Umbilical cord (tissue), 1 donor: ENCODE measurements at regions not wholly inside any gene's neighbourhood (a gene's known extent, or its start where the extent isn't known, plus 50 kb on each side); places are given as distances from the start of the nearest gene placed in this dataset.
"Not testable (repeated sequence)": the region's sequence is repeated elsewhere in the genome, so short reads cannot be mapped to it uniquely, and the experiment has no call there.

Experiments
- DNase-seq: peaks from one replicate; pipeline ENCODE4 v3.0.0-alpha.2; 2015; ENCODE audit warnings: low spot score

DNA sequence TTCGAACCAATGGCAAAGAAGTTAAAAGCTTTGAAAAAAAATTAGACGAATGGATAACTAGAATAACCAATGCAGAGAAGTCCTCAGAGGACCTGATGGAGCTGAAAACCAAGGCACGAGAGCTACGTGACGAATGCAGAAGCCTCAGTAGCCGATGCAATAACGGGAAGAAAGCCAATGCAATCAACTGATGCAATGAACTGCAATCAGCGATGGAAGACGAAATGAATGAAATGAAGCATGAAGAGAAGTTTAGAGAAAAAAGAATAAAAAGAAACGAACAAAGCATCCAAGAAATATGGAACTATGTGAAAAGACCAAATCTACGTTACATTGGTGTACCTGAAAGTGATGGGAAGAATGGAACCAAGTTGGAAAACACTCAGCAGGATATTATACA is 52.6 kb upstream of the MRPS30 start:
- DNase-seq, result not testable (repeated sequence)

DNA sequence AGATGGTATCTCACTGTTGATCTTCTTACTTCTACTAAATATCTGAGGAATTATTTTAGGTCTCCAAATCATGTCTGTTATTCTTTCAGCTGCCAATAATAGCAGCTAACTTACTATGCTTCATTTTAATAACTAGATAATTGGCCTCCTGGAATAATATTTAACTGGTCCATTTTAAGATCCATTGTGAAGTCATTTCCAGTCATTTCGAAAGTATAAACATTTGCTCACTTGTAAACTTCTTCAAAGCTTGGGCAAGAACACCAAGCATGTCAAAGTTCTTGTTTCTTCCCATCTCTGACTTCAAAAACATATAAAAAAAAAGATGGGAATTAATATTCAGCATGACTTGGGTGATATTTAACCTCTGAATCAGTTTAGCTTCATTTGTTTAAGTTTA is 61.4 kb upstream of the MRPS30 start:
- no peak for DNase-seq

DNA sequence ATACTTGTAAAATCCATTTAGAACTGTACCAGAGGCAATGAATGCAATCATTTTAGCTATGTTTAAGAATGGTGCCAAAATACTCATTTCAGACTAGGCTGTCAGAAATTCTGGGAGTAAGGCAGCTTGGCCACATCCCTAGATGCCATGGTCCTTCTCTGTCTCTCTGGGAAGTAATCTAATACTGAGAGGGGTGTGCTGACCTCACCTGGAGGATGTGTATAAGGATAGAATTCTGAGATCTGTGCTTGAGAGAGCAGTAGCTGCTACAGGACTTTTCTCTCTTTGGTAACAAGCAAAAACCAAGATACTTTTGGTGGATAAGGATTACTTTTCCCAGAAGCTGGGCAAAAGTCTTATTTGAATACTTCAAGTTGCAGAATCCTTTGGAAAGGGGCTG is 68.1 kb upstream of the MRPS30 start:
- DNase-seq, result no peak

DNA sequence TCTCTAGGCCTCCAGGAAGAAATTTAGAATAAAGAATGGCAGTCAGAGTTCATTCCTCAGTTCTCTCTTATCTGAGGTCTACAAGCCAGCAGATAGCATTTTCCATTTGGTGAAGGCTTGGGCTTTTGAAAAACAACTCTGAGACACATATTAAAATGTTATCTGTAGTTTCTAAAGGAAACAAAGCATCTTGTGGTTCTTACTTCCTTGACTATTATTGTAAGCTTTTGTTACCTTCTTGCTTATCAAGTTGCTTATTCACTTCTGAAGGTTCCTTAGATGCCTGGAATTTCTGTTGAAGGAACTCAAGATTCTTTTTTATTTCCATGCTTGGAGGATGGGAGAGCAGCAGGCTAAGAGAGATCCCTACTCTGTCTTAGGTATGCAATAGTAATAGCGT is 79.2 kb upstream of the MRPS30 start:
- no peak for DNase-seq

DNA sequence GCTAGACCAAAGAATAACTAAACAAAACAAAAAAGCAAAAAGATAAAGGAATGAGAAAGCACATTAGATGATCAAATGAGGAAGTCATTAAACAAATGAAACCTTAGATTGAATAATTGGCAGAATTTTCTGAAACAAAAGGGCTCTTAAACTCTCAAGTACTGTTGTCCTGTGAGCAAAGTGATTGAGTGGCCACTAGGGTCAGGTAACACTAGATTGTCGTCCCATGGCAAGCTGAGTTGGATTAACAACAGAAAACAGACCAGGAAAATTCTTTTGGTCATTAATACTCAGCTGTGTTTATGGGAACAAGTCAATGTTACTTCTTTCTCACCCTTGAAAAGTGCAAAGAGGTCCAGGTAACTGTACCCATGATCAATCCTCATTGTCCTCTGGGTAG is 81.6 kb upstream of the MRPS30 start:
- DNase-seq, result no peak

DNA sequence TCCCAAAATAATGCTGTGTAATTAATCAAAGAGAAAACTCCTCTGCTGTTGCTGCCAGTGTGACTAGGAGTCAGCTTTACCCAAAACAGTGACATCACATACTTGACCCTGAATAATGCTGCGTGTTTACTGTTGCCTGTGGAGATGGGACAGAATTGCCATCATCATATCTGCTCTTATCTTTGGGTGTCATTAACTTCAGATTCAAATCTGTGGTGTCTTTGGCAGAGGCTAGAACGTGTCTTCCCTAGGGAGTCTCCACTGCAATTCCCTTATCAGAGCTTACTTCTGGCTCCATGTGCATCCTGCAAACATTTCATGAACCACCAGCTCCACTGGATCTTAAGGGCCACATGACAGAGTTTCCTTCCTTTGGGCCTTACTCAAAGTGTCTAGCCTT is 88.9 kb upstream of the MRPS30 start:
- DNase-seq, result no peak

DNA sequence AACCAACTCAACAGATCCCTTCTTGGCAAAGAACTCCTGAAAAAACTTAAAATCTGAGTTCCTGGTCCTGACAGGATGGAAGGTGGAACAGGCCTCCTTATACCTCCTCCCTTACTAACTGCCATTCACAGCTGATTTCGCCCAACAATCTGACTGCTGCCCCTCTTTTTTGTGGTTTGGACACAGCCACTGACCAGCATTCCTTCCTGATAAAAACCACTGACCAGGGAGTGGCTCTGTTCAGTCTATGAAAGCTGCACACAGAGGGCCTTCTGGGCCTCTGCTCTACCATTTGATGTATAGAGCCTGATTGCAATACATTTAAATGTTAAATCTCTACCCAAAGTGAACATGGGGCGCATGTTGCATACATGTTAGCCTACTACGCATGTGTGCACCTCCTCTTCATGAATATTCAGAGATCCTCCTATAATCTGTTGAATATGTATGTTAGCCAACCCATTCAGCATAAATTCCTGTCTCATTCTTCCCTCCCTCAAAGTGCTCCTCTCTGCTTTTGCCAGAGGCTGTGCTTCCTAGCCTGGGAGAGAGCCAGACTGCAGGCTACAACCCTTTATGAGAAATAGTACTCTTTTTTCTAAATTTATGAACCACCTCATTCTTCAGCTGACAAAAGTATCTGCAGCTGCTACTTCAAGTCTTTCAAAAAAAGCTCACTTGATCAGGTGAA is 93.7 kb upstream of the MRPS30 start:
- peak; percentile 18 for DNase-seq

DNA sequence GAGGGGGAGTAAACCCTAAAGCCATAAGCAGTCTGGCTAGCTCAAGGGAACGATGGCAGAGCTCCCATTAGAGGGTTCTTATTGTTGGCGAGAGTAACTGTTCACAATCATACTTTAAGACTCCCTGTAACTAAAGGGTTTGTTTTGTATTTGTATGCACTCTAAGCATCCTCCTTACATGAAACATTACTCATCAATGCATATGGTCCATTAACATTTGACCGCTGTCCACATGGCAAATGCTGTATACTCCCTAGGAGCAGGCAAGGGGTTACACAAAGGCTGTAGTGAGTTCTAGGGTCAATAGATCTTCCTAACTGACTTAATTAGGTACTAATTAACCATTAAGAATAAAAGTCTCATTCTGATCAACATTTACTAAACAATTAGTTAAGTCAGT is 95.3 kb upstream of the MRPS30 start:
- peak; percentile 51 for DNase-seq

DNA sequence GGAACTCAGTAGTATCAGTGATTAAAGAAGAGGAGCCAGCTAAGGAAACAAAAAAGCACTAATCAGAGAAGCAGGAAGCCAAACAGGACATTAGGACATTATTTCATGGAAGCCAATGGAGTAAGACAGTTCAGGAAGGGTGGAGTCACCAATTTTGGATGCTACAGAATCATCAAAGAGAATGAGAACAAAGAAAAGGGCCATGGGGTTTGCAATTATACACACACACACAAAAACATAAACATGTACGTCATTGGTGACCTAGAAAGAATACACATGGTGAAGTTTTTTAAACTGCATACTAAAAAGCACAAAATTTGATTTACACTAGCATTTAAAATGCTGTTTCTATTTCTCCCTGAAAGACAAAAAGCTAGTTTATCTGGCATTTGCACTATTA is 96.8 kb upstream of the MRPS30 start:
- peak; percentile 28 for DNase-seq

DNA sequence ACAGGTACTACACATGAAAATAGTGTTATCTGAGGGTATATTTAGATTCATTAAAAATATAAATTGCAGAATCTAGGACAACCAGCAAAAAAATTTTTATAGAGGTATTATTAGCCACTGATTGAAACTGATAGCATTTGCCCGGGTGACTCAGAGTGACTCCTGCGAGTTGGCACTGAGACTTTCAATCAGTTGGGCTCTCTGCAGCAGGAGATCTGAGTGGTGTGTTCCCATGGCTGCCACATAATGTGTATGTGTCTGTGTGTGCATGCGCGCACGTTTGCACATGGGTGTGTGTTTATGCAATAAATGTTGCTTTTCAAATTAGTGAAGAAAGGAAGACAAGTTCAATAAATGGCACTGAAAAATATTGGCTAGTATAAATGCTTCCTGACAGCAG is 100.1 kb upstream of the MRPS30 start:
- no peak for DNase-seq

DNA sequence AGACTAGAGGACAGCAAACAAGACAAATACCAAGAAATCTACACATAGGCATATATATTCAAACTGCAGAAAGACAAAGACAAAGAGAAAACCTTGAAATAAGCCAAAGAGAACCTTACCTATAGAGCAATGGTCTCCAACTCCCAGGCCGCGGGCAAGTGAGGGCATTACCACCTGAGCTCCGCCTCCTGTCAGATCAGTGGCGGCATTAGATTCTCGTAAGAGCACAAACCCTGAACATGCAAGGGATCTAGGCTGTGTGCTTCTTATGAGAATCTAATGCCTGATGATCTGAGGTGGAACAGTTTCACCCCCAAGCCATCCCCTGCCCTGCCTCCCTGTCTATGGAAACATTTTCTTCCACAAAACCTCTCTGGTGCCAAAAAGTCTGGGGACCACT is 101.0 kb upstream of the MRPS30 start:
- no peak for DNase-seq

DNA sequence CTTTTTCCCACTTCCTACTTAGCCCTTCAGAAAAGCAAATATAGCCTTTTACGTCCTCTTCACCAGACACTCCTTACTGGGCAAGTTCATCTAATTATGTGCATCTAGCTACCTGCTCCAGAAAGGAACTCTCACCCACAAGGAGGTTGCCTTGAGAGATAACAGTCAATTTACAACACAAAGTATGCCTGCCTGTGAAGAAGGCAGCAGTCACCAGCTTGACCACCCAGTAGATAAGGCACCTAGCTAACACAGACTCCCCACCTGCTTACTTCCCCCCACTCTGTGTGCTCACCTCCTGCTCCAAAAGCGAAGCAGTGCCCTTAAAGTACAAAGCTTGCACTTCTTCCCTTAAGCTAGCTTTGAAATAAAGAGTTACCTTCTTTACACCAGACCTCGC is 111.7 kb upstream of the MRPS30 start:
- DNase-seq, result no peak

DNA sequence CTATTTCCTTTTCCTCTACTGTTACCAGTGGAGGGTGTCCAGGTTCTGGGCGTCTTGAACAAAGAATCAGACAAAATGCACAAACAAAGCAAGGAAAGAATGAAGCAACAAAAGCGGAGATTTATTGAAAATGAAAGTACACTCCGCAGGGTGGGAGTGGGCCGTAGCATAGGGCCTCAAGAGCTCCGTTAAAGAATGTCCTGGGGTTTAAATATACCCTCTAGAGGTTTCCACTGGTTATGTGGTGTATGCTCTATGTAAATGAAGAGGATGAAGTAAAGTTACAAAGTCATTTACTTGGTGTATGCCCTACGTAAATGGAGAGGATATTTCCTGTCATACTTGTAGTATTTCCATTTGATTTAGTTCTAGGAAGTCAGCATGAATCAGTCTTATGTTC is 113.5 kb upstream of the MRPS30 start:
- no peak for DNase-seq

DNA sequence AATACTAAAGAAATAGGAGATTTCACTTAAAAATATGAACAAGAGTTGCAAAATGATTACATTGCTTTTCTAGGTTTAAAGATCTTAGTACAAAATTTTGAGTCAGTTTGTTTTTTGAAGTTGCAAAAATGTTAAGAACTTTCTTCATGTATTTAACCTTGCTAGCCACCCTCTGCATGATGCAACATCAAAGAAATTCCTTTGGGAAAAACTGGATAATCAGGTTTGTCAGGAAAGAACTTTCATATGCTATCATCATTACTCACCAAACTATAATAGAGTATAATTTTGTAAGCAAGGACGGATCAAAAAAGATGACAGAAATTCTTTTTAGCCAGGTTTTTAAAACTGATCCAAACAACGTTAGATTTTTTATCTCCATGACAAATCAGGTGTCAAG is 116.9 kb upstream of the MRPS30 start:
- DNase-seq, result no peak

DNA sequence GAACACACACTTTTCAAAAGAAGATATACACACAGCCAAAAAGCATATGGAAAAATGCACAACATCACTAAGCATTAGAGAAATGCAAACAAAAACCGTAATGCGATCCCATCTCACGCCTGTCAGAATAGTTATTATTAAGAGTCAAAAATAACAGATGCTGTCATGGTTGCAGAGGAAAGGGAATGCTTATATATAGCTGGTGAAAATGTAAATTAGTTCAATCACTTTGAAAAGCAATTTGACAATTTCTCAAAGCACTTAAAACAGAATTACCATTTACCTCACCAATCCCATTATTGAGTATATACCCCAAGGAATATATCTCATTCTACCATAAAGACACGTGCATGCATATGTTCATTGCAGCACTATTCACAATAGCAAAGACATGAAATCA is 126.8 kb upstream of the MRPS30 start:
- no peak for DNase-seq

DNA sequence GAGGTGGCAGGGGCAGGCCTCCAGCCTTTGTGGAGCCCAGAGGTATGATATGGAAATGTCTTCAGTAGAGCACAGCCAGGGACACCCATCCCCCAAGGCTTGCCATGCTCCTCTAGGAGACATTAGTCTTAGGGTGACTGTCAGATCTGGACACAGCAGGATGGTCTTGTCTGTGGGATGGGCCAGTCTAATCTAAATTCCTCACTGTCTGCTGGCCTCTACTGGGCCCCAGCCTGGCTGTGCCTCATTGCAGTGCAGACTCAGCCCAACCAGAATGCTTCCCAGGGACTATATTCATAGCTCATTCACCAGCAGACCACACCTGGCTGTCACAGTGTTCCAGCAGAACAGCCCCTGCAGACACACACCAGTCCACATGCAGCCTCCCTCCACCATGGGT is 129.5 kb upstream of the MRPS30 start:
- no peak for DNase-seq

DNA sequence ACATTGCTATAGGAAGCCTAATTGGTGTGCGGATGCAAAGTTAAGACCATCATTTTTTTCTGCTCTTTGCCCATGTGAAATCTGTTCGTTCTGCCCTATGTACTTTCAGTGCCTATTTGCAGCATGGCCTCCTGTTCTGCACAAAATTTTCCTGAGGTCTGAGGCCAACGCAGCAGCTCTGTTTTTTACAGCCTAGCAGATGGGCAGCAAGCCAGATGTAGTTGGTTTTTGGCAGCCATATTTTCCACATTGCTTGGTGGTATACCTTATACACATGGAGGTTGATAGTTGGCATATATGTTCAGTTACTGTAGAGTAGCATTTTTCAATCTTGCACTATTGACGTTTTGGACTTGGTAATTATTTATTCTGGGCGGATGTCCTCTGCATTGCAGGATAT is 133.5 kb upstream of the MRPS30 start:
- DNase-seq, result no peak

DNA sequence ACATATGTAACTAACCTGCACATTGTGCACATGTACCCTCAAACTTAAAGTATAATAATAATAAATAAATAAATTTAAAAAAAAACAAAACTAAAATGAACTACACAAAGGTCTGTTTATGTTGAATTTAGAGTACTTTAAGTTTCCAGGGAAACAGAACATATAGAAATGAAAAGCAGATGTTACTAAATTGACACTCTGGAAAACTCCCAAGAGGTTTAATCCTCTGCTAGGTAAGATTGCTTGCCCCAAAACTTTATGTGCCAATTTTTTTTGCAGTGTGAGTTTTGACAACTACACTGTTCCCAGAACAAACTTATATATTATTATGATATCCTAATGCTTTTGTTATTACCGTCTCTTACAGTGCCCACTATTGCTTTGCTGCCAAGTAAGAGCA is 134.3 kb upstream of the MRPS30 start:
- no peak for DNase-seq

DNA sequence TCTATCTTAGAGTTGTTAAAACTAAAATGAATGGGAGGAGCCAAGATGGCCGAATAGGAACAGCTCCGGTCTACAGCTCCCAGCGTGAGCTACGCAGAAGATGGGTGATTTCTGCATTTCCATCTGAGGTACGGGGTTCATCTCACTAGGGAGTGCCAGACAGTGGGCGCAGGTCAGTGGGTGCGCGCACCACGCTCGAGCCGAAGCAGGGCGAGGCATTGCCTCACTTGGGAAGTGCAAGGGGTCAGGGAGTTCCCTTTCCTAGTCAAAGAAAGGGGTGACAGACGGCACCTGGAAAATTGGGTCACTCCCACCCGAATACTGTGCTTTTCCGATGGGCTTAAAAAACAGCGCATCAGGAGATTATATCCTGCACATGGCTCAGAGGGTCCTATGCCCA is 140.3 kb upstream of the MRPS30 start:
- DNase-seq, result not testable (repeated sequence)

DNA sequence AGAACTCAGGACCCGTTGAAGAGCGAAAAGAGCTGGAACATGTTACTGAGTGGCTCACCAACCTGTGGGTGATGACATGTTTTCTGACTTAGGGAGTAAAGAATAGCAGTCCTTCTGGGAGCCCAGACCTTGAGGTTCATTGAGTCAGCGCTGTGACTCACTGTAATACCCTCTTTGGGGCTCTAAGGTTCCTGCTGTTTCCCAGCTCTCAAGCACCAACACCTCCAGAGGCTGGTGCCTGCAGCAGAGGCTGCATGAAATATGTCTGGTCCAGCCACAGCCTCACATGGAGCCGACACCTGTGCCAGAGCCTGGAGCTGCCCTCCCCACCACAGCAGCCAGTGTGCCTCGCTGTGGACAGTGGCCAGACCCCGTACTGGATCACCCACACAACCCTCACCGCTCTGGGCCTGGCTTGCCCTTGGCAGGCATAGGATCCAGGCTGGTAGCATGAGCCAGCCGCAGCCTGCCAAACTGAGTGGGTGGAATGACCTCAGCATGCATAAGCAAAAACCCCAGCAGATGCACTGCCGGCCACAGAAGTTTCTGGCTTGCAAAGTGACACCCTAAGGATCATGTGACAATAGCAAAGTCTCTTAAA is 143.5 kb upstream of the MRPS30 start:
- DNase-seq, result no peak

DNA sequence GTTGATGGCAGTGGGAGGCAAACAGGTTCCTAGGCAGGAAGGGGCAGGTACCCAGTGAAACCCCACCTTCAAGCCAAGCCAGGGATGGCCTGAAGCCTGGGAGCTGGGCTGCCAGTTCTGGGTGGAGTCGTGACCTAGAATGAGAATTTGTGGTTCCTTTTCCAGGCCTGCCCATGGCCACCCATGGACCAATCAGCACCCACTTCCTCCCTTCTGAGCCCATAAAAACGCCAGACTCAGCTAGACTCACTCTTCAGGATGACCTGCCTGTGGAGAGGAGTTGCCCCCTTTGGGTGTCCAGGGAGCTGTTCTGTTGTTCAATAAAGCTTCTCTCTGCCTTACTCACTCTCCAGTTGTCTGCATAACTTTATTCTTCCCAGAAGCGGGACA is 144.0 kb upstream of the MRPS30 start:
- DNase-seq, result no peak

DNA sequence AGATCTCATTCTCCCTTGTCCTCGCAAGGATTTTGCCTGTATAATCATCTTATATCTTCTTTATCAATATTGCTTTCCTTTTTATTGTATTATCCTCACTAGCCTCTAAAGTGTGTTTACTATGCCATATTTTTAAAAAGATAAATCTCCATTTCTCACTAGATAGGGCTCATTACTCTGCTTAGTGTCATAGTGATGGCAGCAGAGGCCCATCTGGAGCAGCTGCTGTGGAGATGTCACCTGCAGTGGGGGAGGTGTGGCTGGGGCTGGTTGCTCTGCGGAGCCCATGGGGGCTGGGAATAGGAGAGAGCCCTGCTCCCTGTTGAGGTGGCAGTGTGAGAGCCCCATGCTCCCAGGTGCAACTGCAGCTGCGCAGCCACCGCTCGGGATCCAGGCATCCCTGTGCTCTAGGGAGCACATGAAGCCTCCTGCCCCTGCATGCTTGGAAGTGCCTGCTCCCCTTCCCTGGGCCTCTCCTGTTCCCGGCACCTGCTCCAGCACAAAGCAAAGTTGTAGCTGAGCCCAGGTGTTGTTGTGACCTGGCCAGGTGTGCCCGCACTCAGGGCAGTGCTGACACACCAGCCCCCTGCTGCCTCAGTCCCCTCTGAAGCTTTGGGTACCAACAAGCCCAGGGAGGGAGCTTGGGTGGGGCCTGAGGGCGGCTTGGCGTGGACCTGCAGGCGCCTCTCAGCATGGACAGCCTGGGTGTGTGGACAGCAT is 144.6 kb upstream of the MRPS30 start:
- DNase-seq, result no peak

DNA sequence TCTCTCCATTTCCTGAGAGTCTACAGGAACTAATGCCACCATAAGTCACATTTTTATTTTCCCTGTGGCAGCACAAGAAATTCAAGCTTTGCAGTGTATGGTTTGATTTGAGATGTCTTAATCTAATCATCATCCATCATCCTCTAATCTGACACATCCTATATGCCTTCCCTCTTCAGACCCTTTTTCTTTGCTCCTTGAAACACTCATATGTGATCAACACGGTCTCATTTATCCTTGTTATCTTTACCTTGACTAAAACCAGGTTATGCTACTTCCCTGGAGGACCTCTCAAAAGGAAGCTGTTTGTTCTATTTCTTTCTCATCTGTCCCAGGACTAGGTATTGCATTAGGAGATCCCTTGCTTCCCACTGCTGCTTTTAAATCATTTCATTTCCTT is 146.9 kb upstream of the MRPS30 start:
- DNase-seq, result no peak
